Lung (tissue), 11 donors: ENCODE measurements at regions not wholly inside any gene's neighbourhood (a gene's known extent, or its start where the extent isn't known, plus 50 kb on each side); places are given as distances from the start of the nearest gene placed in this dataset.

Experiments used
- ATAC-seq: fragments of 200-7000 bp; cut with Tn5 transposase; one replicate; pipeline ENCODE4 v1.9.1; 2020; ENCODE audit warnings: moderate number of reproducible peaks; ENCODE audit not compliant: insufficient read depth, low FRiP score
- DNase-seq, 3 donors: peaks; one replicate each; pipeline ENCODE4 v3.0.0-alpha.2; 2013 to 2017
- H3K27ac ChIP-seq, 2 donors: one replicate each; pipeline ENCODE4 v1.5.1; 2013; ENCODE audit warnings: mild to moderate bottlenecking in 2 of 2, moderate library complexity in 2 of 2, control low read depth in 1 of 2, inconsistent platforms in 1 of 2, low read depth in 1 of 2, low read length in 1 of 2
- H3K27me3 ChIP-seq, 3 donors: one replicate each; pipeline ENCODE4 v1.5.1; 2013; ENCODE audit warnings: low read length in 2 of 3; ENCODE audit not compliant: control insufficient read depth in 3 of 3, insufficient read depth in 3 of 3
- H3K36me3 ChIP-seq, 4 donors: one replicate each; pipeline ENCODE4 v1.5.1; 2013; ENCODE audit warnings: low read length in 4 of 4, mild to moderate bottlenecking in 1 of 4, moderate library complexity in 1 of 4; ENCODE audit not compliant: control insufficient read depth in 4 of 4, insufficient read depth in 4 of 4
- H3K4me1 ChIP-seq, 5 donors: one replicate each; pipeline ENCODE4 v1.5.1; 2013; ENCODE audit warnings: low read length in 5 of 5, mild to moderate bottlenecking in 2 of 5, moderate library complexity in 1 of 5; ENCODE audit not compliant: control insufficient read depth in 5 of 5, insufficient read depth in 5 of 5
- H3K4me3 ChIP-seq: one replicate; pipeline ENCODE4 v1.5.1; 2013; ENCODE audit warnings: mild to moderate bottlenecking, control low read depth, moderate library complexity
- H3K9ac ChIP-seq, 2 donors: one replicate each; pipeline ENCODE4 v1.5.1; 2013; ENCODE audit warnings: low read length in 2 of 2, control low read depth in 1 of 2; ENCODE audit not compliant: insufficient read depth in 1 of 2
- H3K9me3 ChIP-seq, 4 donors: one replicate each; pipeline ENCODE4 v1.5.1; 2013; ENCODE audit warnings: low read length in 3 of 4, mild to moderate bottlenecking in 1 of 4, moderate library complexity in 1 of 4; ENCODE audit not compliant: control insufficient read depth in 4 of 4, insufficient read depth in 3 of 4
- WGBS, 2 donors: extraction: QIAGEN DNeasy Blood & Tissue Kit; methylation state at CpG; one replicate each; pipeline ENCODE4 v1.1.7; 2013; 5-methylcytosine and 5-hydroxymethylcytosine counted together
- TF ChIP-seq, protein P1 (sequence below): IDR thresholded peaks from 2 replicates; pipeline ENCODE4 v1.5.1; 2012; ENCODE audit warnings: mild to moderate bottlenecking; ENCODE audit errors: control extremely low read depth, extremely low read depth
- donor health status: control.
- donor health status: control.
- donor health status: Bipolar disorder and iron deficiency.
- donor health status: healthy.
- donor health status: DM: yes; HTN: yes; CAD: no.

GRCh38 chr4:151917145-151917734 is 156.4 kb upstream of the GATB start:
- WGBS, 2 donors = 76 to 88% methylated on average over 2 of the region's 2 CpGs
- H3K4me3 ChIP-seq = no peak overlapping the region
- TF ChIP-seq, protein P1, sequence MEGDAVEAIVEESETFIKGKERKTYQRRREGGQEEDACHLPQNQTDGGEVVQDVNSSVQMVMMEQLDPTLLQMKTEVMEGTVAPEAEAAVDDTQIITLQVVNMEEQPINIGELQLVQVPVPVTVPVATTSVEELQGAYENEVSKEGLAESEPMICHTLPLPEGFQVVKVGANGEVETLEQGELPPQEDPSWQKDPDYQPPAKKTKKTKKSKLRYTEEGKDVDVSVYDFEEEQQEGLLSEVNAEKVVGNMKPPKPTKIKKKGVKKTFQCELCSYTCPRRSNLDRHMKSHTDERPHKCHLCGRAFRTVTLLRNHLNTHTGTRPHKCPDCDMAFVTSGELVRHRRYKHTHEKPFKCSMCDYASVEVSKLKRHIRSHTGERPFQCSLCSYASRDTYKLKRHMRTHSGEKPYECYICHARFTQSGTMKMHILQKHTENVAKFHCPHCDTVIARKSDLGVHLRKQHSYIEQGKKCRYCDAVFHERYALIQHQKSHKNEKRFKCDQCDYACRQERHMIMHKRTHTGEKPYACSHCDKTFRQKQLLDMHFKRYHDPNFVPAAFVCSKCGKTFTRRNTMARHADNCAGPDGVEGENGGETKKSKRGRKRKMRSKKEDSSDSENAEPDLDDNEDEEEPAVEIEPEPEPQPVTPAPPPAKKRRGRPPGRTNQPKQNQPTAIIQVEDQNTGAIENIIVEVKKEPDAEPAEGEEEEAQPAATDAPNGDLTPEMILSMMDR = no peak
- H3K36me3 ChIP-seq = no peaks in the 10 kb centered on the region
- H3K27ac ChIP-seq = no peak overlapping the region
- H3K27me3 ChIP-seq = no peaks in the 10 kb centered on the region
- DNase-seq (peak in 2 of 3 donors; percentile 1 to 37), ATAC-seq (no peak)
- no peaks in the 10 kb centered on the region for H3K4me1 ChIP-seq
- H3K9me3 ChIP-seq = no peaks in the 10 kb centered on the region
- H3K9ac ChIP-seq = no peak overlapping the region

GRCh38 chr4:151912632-151913031 is 151.8 kb upstream of the GATB start:
- Histone ChIP-seq H3K4me1 (no peaks in the 10 kb centered on the region), H3K36me3 (no peaks in the 10 kb centered on the region), H3K27ac (no peak overlapping the region), H3K27me3 (no peaks in the 10 kb centered on the region), H3K4me3 (no peak overlapping the region), H3K9me3 (no peaks in the 10 kb centered on the region), H3K9ac (no peak overlapping the region)
- ATAC-seq = no peak
- no peak for DNase-seq
- TF ChIP-seq, protein P1 = no peak
- 64 to 67% methylated on average over 6 of the region's 6 CpGs for WGBS, 2 donors

- Histone ChIP-seq H3K27me3 (no peaks in the 10 kb centered on the region), H3K9ac (no peak overlapping the region), H3K9me3 (no peaks in the 10 kb centered on the region), H3K4me1 (no peaks in the 10 kb centered on the region), H3K36me3 (no peaks in the 10 kb centered on the region), H3K4me3 (no peak overlapping the region), H3K27ac (no peak overlapping the region)
- no peak for ATAC-seq
- no peak for DNase-seq
- 87 to 92% methylated on average over 2 of the region's 2 CpGs for WGBS, 2 donors
- TF ChIP-seq, protein P1 = no peak
Observed at GRCh38 chr4:151911970-151912369, 151.2 kb upstream of the GATB start.
